ENCODE measurements at regions not wholly inside any gene's neighbourhood (a gene's known extent, or its start where the extent isn't known, plus 50 kb on each side); places are given as distances from the start of the nearest gene placed in this dataset.

DNA sequence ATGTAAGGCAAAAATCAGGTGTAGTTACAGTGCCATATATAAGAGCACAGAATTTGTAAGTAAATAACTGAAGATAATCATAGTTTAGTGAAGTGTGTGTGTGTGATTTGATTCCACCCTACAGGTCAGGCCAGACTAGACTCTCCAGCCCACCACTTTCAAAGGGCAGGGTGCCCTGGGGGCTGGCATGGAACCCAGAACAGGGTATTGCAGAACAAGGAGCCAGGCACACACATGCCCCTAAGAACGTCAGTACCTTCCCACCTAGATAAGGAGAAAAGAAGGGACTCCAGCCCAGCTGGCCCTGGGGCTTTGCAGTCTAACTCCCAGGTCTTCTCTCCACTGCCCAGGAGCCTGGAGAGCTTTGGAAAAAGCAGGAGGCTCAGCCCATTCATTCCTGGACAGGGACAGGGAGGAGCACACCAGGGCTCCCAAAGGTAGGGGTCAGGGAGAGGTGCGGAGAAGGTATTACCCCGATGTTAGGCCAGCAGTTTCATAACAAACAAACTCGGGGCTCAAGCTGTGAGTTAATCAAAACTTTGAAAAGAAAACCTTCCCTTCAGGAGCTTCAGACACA is 149.7 kb upstream of the VANGL1 start:
- Mint-ChIP-seq H3K4me3 (no peak overlapping the region), H3K4me1 (ENCODE audit: low read depth) (no peaks in the 10 kb centered on the region)

DNA sequence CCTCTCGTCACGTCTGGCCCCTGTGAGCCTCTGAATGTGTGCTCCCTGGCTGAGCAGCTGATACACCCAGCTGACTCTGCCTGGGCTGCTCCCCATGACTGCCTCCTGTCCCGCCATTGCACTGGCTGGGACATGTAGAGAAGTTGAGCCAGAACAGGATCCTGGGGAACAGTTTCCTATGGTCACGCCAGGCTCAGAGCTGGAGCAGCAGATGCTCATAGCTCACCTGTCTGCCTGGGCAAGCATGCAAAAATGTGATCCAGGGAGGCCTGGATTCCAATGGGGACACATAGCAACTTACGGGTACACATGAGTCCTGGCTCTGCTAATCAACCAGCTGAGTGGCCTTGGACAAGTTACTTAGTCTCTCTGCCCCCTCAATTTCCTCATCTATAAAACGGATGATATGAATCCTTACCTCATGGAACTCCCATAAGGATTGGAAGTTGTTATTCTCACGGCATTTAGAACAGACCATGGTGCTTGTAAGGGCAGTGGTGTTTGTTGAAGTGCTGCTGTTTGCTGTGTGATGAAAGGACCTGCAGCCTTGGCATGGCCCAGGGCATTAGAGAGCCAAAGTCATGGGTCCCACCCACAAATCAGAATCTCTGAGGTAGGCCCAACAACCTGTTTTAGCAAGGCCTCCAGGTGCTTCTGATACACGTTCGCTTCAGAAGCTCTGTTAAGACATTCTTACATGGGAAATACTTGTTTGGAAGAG is 150.3 kb upstream of the VANGL1 start:
- Mint-ChIP-seq H3K36me3 (ENCODE audit: low read depth) (no peaks in the 10 kb centered on the region), H3K27me3 (peaks cover under 1% of the 10 kb centered on the region), H3K4me1 (ENCODE audit: low read depth) (no peaks in the 10 kb centered on the region), H3K9me3 (no peaks in the 10 kb centered on the region), H3K4me3 (no peak overlapping the region), H3K27ac (no peak overlapping the region)

More for the DNA sequence above, 149.7 kb upstream of the VANGL1 start:
- H3K27me3 Mint-ChIP-seq: no peaks in the 10 kb centered on the region
- no peak overlapping the region for H3K27ac Mint-ChIP-seq
- no peaks in the 10 kb centered on the region for H3K36me3 Mint-ChIP-seq (ENCODE audit: low read depth)
- H3K9me3 Mint-ChIP-seq: no peaks in the 10 kb centered on the region

DNA sequence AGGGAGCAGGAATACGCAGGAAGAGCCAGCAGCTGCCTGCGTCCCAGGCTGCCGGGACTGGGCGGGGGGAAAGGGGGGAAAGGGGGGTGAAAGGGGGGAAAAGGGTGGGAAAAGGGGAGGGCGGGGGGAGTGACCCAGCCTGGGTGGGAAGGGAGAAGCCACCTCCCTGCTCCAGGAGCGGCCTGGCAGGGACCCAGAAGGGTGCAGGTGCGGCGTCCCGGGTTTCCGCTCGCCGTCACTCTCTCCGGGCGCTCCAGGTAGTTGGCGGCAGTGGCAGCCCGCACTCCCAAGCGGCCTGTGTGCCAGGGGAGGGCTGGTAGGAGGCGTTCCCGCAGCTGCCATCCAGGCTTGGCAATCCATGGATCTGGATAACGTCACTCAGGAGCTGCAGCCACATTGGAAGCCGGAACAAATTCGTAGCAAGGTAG is 141.0 kb upstream of the NGF start:
- H3K4me1 Mint-ChIP-seq (ENCODE audit: low read depth): no peaks in the 10 kb centered on the region
- no peaks in the 10 kb centered on the region for H3K9me3 Mint-ChIP-seq
- no peak overlapping the region for H3K27ac Mint-ChIP-seq
- no peak overlapping the region for H3K4me3 Mint-ChIP-seq
- H3K27me3 Mint-ChIP-seq: peaks cover 4% of the 10 kb centered on the region
- no peaks in the 10 kb centered on the region for H3K36me3 Mint-ChIP-seq (ENCODE audit: low read depth)

DNA sequence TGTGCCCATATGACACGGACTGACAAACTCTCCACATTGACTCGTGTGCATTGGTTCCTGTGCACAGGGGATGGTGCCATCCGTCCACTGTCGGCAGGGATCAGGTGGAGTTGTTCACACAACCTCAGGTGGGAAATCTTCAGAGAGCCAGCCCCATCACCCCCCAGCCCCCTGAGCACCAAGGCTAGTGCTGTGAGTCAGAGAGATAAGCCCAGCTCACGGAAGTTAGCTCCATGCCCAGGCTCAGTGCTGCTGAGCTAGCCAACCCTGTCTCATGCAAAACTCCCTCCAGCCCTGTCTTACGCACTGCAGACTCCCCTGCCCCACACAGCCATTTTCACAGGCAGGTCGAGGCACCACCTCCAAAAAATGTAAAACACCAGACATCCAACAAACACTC is 139.0 kb upstream of the NGF start:
- no peaks in the 10 kb centered on the region for H3K4me1 Mint-ChIP-seq (ENCODE audit: low read depth)
- H3K4me3 Mint-ChIP-seq: no peak overlapping the region
- no peak overlapping the region for H3K27ac Mint-ChIP-seq
- H3K27me3 Mint-ChIP-seq: no peaks in the 10 kb centered on the region
- no peaks in the 10 kb centered on the region for H3K9me3 Mint-ChIP-seq
- H3K36me3 Mint-ChIP-seq (ENCODE audit: low read depth): no peaks in the 10 kb centered on the region

DNA sequence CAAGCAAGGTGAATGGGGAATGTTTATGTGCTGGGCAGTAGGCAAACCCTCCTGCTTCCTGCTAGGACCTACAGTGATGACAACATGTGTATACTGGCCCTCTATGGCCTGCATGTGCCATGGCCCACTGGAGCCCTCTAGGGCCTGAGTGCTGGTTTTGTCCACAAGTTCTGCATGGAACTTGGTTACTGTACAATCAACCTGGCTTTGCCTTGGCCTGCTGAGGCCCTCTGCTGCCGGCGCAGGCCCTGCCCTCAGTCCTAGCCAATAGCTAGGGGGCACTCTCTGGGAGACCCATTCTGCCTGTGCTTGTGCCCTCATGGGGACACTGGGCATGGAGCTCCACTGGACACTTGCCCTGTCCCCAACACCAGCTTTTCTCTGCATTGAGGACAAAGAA is 138.6 kb upstream of the NGF start:
- no peaks in the 10 kb centered on the region for H3K27me3 Mint-ChIP-seq
- H3K4me1 Mint-ChIP-seq (ENCODE audit: low read depth): no peaks in the 10 kb centered on the region
- no peaks in the 10 kb centered on the region for H3K9me3 Mint-ChIP-seq
- no peaks in the 10 kb centered on the region for H3K36me3 Mint-ChIP-seq (ENCODE audit: low read depth)
- no peak overlapping the region for H3K27ac Mint-ChIP-seq
- no peak overlapping the region for H3K4me3 Mint-ChIP-seq

DNA sequence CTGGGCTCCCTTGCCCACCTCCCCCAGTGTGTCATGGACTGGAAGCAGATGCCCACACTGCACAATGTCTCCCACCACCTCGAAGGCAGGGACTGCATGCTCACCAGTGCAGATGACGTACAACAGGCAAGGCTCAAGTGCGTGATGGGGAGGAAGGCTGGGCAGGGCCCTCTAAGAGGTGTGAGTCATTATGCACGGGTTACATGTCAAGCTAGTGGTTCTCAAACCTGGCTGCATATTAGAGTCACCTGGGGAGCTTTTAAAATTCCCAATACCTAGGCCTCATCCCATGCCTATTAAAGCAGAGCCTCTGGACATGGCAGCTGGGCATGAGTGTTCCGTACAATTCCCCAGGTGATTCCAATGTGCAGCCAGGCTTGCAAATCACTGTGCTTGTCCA is 137.9 kb upstream of the NGF start:
- Mint-ChIP-seq H3K4me3 (no peak overlapping the region), H3K9me3 (no peaks in the 10 kb centered on the region), H3K4me1 (ENCODE audit: low read depth) (no peaks in the 10 kb centered on the region), H3K36me3 (ENCODE audit: low read depth) (no peaks in the 10 kb centered on the region), H3K27ac (no peak overlapping the region), H3K27me3 (no peaks in the 10 kb centered on the region)

DNA sequence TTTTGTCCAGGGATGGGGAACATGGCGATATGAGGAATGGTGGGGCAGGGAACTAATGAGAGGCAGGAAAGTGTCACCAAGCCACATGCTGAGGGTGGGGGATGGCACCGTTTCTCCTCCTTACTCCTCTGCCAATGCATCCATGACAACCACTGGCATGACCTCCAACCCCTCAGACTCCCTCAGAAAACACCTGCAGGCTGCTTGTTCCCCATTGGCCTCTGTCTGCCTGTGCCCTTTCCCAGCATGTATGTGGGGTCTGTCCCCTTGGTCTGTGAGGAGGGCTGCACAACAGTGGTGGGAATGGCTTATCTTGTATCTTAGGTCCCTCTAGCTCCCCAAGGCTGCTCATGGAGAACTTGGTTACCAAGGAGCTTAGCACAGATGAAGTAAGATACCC is 137.2 kb upstream of the NGF start:
- no peak overlapping the region for H3K4me3 Mint-ChIP-seq
- no peaks in the 10 kb centered on the region for H3K36me3 Mint-ChIP-seq (ENCODE audit: low read depth)
- H3K9me3 Mint-ChIP-seq: no peaks in the 10 kb centered on the region
- no peaks in the 10 kb centered on the region for H3K27me3 Mint-ChIP-seq
- no peak overlapping the region for H3K27ac Mint-ChIP-seq
- no peaks in the 10 kb centered on the region for H3K4me1 Mint-ChIP-seq (ENCODE audit: low read depth)

DNA sequence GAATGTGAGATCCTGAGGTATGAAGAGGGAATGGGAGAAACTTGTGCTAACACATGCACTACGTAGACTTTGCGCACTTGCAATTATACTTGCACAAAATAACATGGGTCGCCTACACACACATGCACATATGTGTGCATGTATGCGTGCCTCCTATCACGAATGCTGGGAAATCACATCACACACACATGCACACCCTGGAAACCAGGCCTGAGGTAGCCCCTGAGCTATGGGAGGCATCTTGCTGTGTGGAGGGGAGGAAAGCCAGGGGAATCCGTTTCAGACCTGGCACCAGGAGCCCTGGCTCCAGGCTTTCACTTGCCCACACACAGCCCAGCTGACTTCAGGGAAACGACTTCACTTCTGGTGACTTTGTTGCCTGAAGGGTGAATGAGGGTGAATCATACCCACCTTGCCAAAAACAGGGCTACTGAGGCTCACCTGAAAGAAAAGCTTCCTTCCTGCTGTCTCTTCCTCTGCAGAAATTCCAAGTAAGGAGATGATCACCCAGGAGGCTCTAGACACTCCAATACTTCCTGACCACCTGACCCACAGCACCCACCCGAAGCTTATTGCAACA is 136.0 kb upstream of the NGF start:
- no peak overlapping the region for H3K27ac Mint-ChIP-seq
- H3K9me3 Mint-ChIP-seq: no peaks in the 10 kb centered on the region
- H3K4me1 Mint-ChIP-seq (ENCODE audit: low read depth): peaks cover 4% of the 10 kb centered on the region
- no peaks in the 10 kb centered on the region for H3K27me3 Mint-ChIP-seq
- no peak overlapping the region for H3K4me3 Mint-ChIP-seq
- H3K36me3 Mint-ChIP-seq (ENCODE audit: low read depth): no peaks in the 10 kb centered on the region

DNA sequence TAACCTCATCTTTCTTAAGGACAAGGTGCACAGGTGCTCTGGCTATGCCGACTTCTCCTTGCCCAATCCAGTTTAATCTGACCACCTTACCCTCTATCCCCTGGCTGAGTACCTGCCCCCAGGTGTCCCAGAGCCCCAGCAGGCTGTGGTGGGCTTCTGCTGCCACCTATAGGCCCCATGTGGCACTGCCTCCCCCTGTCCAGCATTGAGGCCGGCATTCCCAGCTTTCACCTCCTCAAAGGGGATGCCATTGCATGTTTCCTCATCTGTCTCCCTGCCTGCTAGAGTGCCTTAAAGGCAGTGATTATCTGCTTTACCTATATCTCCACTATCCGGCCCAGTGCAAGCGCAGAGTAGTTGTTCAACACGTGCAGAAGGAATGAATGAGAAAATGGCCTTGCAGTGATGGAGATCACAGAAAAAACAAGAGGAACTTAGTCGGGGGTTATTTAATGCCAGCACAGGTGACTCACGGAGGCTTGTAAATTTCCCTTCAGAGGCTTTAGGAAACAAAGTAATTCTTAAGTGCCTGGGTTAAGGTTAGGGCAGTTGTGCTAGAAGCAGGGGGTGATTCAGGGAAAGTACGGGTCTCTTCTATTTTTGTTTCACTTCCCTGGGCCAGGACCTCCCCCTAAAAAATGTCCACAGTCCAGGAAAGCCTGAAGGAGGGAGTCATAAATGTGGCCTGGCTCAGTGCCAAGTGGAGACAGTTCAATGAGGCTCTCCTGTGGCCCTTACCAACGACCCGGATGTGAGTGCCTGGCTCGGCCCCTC is 131.8 kb upstream of the NGF start:
- Mint-ChIP-seq H3K4me3 (no peak overlapping the region), H3K27ac (no peak overlapping the region), H3K27me3 (no peaks in the 10 kb centered on the region), H3K9me3 (no peaks in the 10 kb centered on the region), H3K4me1 (ENCODE audit: low read depth) (peaks cover 4% of the 10 kb centered on the region), H3K36me3 (ENCODE audit: low read depth) (no peaks in the 10 kb centered on the region)

DNA sequence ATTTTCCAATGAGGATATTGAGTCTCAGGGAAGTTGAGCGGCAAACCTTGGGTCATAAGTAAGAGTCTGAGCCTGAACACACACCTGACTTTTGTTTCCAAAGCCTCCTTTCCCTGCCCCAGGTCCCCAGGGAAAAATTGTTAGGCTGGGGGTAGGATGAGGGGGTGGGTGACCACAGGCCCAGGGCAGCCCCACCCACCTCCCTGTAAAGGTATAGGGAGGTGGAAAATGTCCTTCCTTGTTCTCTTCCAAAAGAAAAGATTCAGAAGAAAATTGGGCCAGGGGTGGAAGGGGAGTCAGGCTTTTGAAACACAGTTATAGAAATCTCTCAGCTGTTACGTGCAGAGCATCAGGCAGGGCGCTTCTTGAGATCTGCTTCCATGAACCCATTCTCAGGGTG is 129.7 kb upstream of the NGF start:
- H3K36me3 Mint-ChIP-seq (ENCODE audit: low read depth): no peaks in the 10 kb centered on the region
- no peak overlapping the region for H3K27ac Mint-ChIP-seq
- H3K9me3 Mint-ChIP-seq: no peaks in the 10 kb centered on the region
- no peak overlapping the region for H3K4me3 Mint-ChIP-seq
- H3K27me3 Mint-ChIP-seq: no peaks in the 10 kb centered on the region
- H3K4me1 Mint-ChIP-seq (ENCODE audit: low read depth): peaks cover 4% of the 10 kb centered on the region

DNA sequence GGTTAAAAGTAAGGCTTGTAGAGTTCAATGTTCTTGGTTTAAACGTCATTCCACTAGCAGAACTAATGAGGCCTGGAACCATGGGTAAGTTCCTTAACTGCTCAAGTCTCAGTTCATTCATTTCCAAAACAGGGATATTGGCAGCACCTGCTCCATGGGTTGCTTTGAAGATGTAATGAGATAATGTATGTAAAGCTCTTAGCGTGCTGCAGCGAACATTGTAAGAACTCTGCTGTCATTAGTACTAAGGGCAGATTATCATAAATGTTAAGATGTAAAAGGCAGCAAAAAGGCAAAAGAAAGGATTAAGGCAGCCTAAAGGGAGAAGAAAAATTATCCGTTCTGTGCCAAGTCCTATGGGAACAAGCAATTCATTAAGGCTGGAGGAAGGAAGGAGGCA is 129.1 kb upstream of the NGF start:
- H3K27me3 Mint-ChIP-seq: no peaks in the 10 kb centered on the region
- H3K36me3 Mint-ChIP-seq (ENCODE audit: low read depth): no peaks in the 10 kb centered on the region
- no peak overlapping the region for H3K4me3 Mint-ChIP-seq
- no peaks in the 10 kb centered on the region for H3K9me3 Mint-ChIP-seq
- peaks cover 4% of the 10 kb centered on the region for H3K4me1 Mint-ChIP-seq (ENCODE audit: low read depth)
- H3K27ac Mint-ChIP-seq: no peak overlapping the region

DNA sequence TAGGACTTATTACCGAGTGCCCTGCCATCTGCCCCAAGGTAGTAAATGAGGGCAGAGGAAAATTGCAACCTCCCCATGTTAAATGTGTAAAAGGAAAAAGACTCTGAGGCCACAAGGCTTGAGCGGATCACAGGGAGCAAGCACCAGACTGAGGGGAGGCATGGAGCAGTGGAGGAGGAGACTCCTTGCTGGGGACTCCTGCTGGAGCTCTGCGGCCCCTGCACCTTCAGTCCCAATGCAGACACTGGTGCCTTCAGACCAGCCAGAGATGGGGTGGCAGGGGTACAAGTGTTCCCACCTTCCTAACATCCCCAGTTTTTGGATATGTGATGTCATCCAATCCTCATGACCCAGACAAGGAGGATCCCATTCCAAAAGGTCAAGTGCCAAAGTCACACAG is 128.4 kb upstream of the NGF start:
- H3K36me3 Mint-ChIP-seq (ENCODE audit: low read depth): no peaks in the 10 kb centered on the region
- no peak overlapping the region for H3K4me3 Mint-ChIP-seq
- H3K27ac Mint-ChIP-seq: no peak overlapping the region
- peaks cover 4% of the 10 kb centered on the region for H3K4me1 Mint-ChIP-seq (ENCODE audit: low read depth)
- H3K9me3 Mint-ChIP-seq: no peaks in the 10 kb centered on the region
- H3K27me3 Mint-ChIP-seq: no peaks in the 10 kb centered on the region

DNA sequence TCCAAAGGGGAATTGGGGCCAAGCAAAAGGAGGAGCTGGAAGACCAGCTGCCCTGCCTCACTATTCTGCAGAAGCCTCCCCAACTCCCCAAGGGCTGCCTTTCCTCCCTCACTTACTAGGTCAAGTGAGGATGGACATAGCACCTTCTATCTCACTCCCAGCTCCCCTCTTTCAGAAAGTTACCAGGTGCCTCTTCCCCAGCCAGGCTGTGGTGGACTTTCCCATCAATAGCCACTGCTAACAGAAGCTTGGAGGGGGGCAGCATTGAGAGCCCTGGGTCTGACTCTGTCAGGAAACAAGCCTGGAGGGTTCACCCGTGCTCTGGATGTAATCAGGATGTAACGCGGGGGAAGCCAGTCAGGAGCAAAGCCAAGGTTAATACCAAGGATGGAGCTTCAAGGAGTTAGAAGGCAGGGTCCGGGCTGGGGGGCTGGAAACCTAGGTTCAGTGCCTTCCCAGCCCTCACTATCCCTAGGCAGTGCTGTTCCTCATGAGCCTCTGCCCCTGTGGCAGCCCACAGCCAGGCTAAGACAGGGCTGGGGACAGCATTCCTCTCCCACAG is 127.8 kb upstream of the NGF start:
- H3K4me3 Mint-ChIP-seq: no peak overlapping the region

DNA sequence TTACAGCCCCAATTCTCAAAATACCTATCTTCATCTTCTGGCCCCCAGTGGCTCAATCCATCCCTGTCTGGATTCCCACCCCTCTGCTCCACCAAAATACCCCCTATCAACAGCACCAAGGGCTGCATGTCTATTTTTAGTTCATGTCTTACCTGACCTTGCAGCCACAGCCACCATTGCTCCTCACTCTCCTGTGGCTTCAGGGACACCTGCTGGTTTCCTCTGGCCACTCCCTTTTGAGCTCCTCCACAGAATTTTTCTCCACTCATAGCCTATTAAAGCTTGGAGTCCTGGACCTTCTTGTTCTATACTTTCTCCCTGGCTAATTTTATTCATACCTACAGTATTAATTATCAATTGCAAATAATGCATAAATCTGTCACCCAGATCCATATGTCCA is 125.3 kb upstream of the NGF start:
- H3K27ac Mint-ChIP-seq: no peak overlapping the region
- H3K4me3 Mint-ChIP-seq: no peak overlapping the region
- no peaks in the 10 kb centered on the region for H3K36me3 Mint-ChIP-seq (ENCODE audit: low read depth)
- no peaks in the 10 kb centered on the region for H3K4me1 Mint-ChIP-seq (ENCODE audit: low read depth)
- no peaks in the 10 kb centered on the region for H3K9me3 Mint-ChIP-seq
- H3K27me3 Mint-ChIP-seq: no peaks in the 10 kb centered on the region

More for the DNA sequence above, 127.8 kb upstream of the NGF start:
- Mint-ChIP-seq H3K36me3 (ENCODE audit: low read depth) (no peaks in the 10 kb centered on the region), H3K4me1 (ENCODE audit: low read depth) (peaks cover 4% of the 10 kb centered on the region), H3K9me3 (no peaks in the 10 kb centered on the region), H3K27me3 (no peaks in the 10 kb centered on the region), H3K27ac (no peak overlapping the region)

DNA sequence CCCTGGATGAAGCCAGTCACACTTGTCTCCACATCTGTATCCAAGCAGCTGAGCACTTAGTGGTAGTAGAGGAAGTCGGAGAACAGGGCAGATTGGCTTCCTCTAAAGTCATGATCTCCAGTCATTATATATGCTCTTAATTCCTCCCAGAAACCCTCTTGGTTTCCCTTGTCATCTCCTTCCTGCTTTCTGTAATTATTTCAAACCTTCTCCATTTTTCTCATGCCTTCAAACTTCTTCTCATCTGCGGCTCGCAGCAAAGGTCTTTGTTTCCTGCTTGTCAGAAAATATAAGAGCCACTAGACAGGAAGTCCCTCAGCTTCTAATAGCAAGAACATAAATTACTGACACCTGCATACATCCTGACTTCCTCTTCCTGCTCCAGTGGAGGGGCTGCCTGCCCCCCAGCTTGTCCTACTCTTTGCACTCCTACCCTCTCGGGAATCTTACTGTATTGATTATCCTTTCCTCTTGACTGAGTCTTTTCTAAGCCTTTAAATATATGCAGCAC is 124.6 kb upstream of the NGF start:
- no peak overlapping the region for H3K4me3 Mint-ChIP-seq
- H3K36me3 Mint-ChIP-seq (ENCODE audit: low read depth): no peaks in the 10 kb centered on the region
- no peaks in the 10 kb centered on the region for H3K9me3 Mint-ChIP-seq
- H3K27me3 Mint-ChIP-seq: no peaks in the 10 kb centered on the region
- no peaks in the 10 kb centered on the region for H3K4me1 Mint-ChIP-seq (ENCODE audit: low read depth)
- no peak overlapping the region for H3K27ac Mint-ChIP-seq
